Neural crest cell (in vitro differentiated cells): ENCODE measurements at regions not wholly inside any gene's neighbourhood (a gene's known extent, or its start where the extent isn't known, plus 50 kb on each side); places are given as distances from the start of the nearest gene placed in this dataset.
"Not testable (repeated sequence)": the region's sequence is repeated elsewhere in the genome, so short reads cannot be mapped to it uniquely, and the experiment has no call there.

Experiments used
- DNase-seq: peaks from one replicate; pipeline ENCODE4 v3.0.0; 2021; ENCODE audit warnings: low read depth, mixed read lengths, low spot score
- H3K27ac Mint-ChIP-seq: one replicate; pipeline ENCODE4 v1.8.0; 2021; ENCODE audit warnings: mild to moderate bottlenecking, mixed read lengths; ENCODE audit not compliant: unreplicated experiment
- H3K27me3 Mint-ChIP-seq: 2 replicates; pipeline ENCODE4 v1.8.0; 2021; ENCODE audit warnings: low read depth, mild to moderate bottlenecking, mixed read lengths
- H3K36me3 Mint-ChIP-seq: 2 replicates; pipeline ENCODE4 v1.8.0; 2021; ENCODE audit warnings: low read depth, mild to moderate bottlenecking, mixed read lengths
- H3K4me1 Mint-ChIP-seq: 2 replicates; pipeline ENCODE4 v1.8.0; 2021; ENCODE audit warnings: mixed read lengths
- H3K4me3 Mint-ChIP-seq: one replicate; pipeline ENCODE4 v1.8.0; 2021; ENCODE audit warnings: mild to moderate bottlenecking, mixed read lengths
- H3K9me3 Mint-ChIP-seq: 2 replicates; pipeline ENCODE4 v1.8.0; 2021; ENCODE audit warnings: mixed read lengths
- TF ChIP-seq, protein P1 (sequence below): fragments of 200-600 bp; sonication (generic); conservative IDR thresholded peaks from 2 replicates; pipeline ENCODE4 v1.5.0; 2021; ENCODE audit warnings: antibody characterized with exemption, mild to moderate bottlenecking

GRCh38 chr6:27138406-27138805 lies 109.1 kb upstream of the PRSS16 start:
- Mint-ChIP-seq H3K27ac (peak overlapping the region; percentile 100), H3K36me3 (peaks cover 3% of the 10 kb centered on the region), H3K4me1 (peaks cover 55% of the 10 kb centered on the region), H3K4me3 (peak overlapping the region; percentile 99), H3K9me3 (no peaks in the 10 kb centered on the region), H3K27me3 (peaks cover 15% of the 10 kb centered on the region)
- TF ChIP-seq, protein P1, sequence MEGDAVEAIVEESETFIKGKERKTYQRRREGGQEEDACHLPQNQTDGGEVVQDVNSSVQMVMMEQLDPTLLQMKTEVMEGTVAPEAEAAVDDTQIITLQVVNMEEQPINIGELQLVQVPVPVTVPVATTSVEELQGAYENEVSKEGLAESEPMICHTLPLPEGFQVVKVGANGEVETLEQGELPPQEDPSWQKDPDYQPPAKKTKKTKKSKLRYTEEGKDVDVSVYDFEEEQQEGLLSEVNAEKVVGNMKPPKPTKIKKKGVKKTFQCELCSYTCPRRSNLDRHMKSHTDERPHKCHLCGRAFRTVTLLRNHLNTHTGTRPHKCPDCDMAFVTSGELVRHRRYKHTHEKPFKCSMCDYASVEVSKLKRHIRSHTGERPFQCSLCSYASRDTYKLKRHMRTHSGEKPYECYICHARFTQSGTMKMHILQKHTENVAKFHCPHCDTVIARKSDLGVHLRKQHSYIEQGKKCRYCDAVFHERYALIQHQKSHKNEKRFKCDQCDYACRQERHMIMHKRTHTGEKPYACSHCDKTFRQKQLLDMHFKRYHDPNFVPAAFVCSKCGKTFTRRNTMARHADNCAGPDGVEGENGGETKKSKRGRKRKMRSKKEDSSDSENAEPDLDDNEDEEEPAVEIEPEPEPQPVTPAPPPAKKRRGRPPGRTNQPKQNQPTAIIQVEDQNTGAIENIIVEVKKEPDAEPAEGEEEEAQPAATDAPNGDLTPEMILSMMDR = no peak
- DNase-seq = no peak

- Mint-ChIP-seq H3K27me3 (peaks cover 11% of the 10 kb centered on the region), H3K27ac (peak overlapping the region; percentile 100)
Observed at GRCh38 chr6:27138837-27139755, 108.4 kb upstream of the PRSS16 start.

DNA sequence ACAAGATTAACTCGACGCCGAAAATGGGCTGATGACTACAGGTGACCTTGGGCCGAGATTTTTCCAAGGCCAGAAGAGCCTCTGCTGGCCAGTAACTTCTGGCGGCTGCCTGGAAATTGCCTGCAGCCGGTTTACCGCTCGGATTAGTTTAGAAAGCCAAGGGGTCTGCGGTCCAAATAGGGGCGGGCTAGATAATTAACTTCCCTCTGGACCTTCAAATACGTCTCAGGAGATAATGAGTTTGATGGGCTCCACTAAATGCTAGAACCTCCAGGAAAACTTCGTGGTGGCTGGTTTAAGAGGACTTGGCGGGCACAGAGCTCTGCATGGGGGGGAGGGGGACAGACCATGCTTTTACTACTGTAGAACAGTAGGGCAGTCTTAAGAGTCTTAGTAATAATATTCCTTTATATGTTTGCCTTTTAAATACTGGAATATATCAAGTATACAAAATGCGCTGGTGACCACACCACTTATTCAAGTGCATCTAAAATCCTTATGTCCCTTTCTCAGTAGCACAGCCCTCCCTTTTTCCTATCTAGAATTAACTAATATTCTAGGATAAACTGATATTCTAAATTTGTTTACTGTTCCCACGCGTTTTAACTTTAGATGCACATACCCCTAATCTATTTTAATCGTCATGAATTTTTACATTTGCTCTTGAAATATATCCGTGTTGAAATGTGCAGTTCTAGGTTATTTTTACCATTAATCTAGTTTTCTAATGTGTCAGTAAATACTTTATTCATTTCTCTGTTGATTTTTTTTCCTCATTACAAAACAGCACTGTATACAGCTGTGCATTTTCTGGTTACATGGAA lies 107.5 kb upstream of the PRSS16 start:
- H3K36me3 Mint-ChIP-seq = peaks cover 3% of the 10 kb centered on the region
- H3K27ac Mint-ChIP-seq = peak overlapping the region; percentile 100
- TF ChIP-seq, protein P1 = no peak
- H3K4me1 Mint-ChIP-seq = peaks cover 45% of the 10 kb centered on the region
- peak overlapping the region; percentile 99 for H3K4me3 Mint-ChIP-seq
- peaks cover 11% of the 10 kb centered on the region for H3K27me3 Mint-ChIP-seq
- no peaks in the 10 kb centered on the region for H3K9me3 Mint-ChIP-seq
- DNase-seq = no peak

More at GRCh38 chr6:27138837-27139755, 108.4 kb upstream of the PRSS16 start:
- no peaks in the 10 kb centered on the region for H3K9me3 Mint-ChIP-seq
- H3K4me3 Mint-ChIP-seq = peak overlapping the region; percentile 99
- H3K36me3 Mint-ChIP-seq = peaks cover 3% of the 10 kb centered on the region
- peaks cover 51% of the 10 kb centered on the region for H3K4me1 Mint-ChIP-seq
- TF ChIP-seq, protein P1 = peak; percentile 27
- DNase-seq = peak; percentile 66

- no peak for DNase-seq
- H3K9me3 Mint-ChIP-seq = no peaks in the 10 kb centered on the region
- peaks cover 3% of the 10 kb centered on the region for H3K36me3 Mint-ChIP-seq
- no peak overlapping the region for H3K4me3 Mint-ChIP-seq
- TF ChIP-seq, protein P1 = no peak
- peak overlapping the region; percentile 94 for H3K27ac Mint-ChIP-seq
- H3K27me3 Mint-ChIP-seq = peaks cover 11% of the 10 kb centered on the region
- H3K4me1 Mint-ChIP-seq = peaks cover 44% of the 10 kb centered on the region
Observed at GRCh38 chr6:27140999-27141528, 106.4 kb upstream of the PRSS16 start.

DNA sequence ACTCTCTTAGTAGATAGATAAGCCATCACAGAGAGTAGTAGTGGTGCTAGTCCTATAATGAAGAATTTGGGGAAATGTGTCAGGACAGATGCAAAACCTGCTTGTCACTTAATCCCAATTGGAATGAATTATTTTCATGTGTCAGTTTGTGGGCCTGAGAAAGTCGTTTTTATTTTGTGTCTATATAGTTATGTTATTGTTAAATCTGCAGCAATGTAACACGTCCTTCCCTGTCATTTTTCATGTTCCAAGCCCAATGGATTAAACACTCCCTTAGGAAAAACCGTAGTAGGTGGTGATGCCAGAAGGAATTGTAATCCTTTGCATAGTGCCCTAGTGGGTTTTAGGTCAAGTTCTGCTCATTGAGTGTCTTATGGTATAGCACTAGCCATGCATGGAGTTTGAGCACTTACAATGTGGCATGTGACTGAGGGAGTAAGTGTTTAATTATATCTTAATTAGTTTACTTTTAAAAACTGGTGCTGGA lies 105.9 kb upstream of the PRSS16 start:
- Mint-ChIP-seq H3K27ac (no peak overlapping the region), H3K4me1 (peaks cover 41% of the 10 kb centered on the region), H3K36me3 (peaks cover 3% of the 10 kb centered on the region), H3K4me3 (no peak overlapping the region), H3K27me3 (peaks cover 11% of the 10 kb centered on the region), H3K9me3 (no peaks in the 10 kb centered on the region)
- DNase-seq = no peak
- TF ChIP-seq, protein P1 = no peak

GRCh38 chr6:27143020-27143388 lies 104.5 kb upstream of the PRSS16 start:
- not testable (repeated sequence) for H3K9me3 Mint-ChIP-seq, H3K4me3 Mint-ChIP-seq, H3K27ac Mint-ChIP-seq, DNase-seq, H3K36me3 Mint-ChIP-seq
- peaks cover 40% of the 10 kb centered on the region for H3K4me1 Mint-ChIP-seq
- peaks cover 11% of the 10 kb centered on the region for H3K27me3 Mint-ChIP-seq
